Activated CD8-positive, alpha-beta memory T cell treated with anti-CD3 and anti-CD28 coated beads, Interleukin-2, amount 50 U/mL, for 24 hours (primary cell): ENCODE measurements at regions not wholly inside any gene's neighbourhood (a gene's known extent, or its start where the extent isn't known, plus 50 kb on each side); places are given as distances from the start of the nearest gene placed in this dataset.
"Not testable (repeated sequence)": the region's sequence is repeated elsewhere in the genome, so short reads cannot be mapped to it uniquely, and the experiment has no call there.

Experiments used
- DNase-seq: peaks from one replicate; pipeline ENCODE4 v3.0.0-alpha.2; 2020; ENCODE audit errors: extremely low read depth

GRCh38 chr7:3138206-3138605 lies 94.5 kb upstream of the CARD11 start:
- DNase-seq = no peak

- DNase-seq = no peak
These were observed 95.3 kb upstream of the CARD11 start for GRCh38 chr7:3138997-3139396.

GRCh38 chr7:3140834-3141233 lies 97.2 kb upstream of the CARD11 start:
- DNase-seq = no peak

GRCh38 chr7:3141326-3141725 lies 97.7 kb upstream of the CARD11 start:
- no peak for DNase-seq

GRCh38 chr7:3143869-3144775 lies 100.5 kb upstream of the CARD11 start:
- no peak for DNase-seq

- DNase-seq = not testable (repeated sequence)
These were observed 101.1 kb upstream of the CARD11 start for GRCh38 chr7:3144776-3145125.

- DNase-seq = no peak
These were observed 103.0 kb upstream of the CARD11 start for GRCh38 chr7:3146571-3147226.

- not testable (repeated sequence) for DNase-seq
These were observed 104.8 kb upstream of the CARD11 start for GRCh38 chr7:3148471-3148870.

- no peak for DNase-seq
These were observed 105.7 kb upstream of the CARD11 start for GRCh38 chr7:3149231-3149995.

GRCh38 chr7:3150027-3150426 lies 106.4 kb upstream of the CARD11 start:
- no peak for DNase-seq

GRCh38 chr7:3151784-3152183 lies 108.1 kb upstream of the CARD11 start:
- no peak for DNase-seq

- DNase-seq = no peak
These were observed 109.0 kb upstream of the CARD11 start for GRCh38 chr7:3152714-3153113.

GRCh38 chr7:3153118-3153517 lies 109.5 kb upstream of the CARD11 start:
- no peak for DNase-seq

- no peak for DNase-seq
These were observed 110.7 kb upstream of the CARD11 start for GRCh38 chr7:3154317-3154716.

- peak; percentile 29 for DNase-seq
These were observed 111.3 kb upstream of the CARD11 start for GRCh38 chr7:3154881-3155494.

GRCh38 chr7:3156508-3156907 lies 112.8 kb upstream of the CARD11 start:
- no peak for DNase-seq

GRCh38 chr7:3157566-3158287 lies 114.1 kb upstream of the CARD11 start:
- no peak for DNase-seq

- no peak for DNase-seq
These were observed 114.7 kb upstream of the CARD11 start for GRCh38 chr7:3158341-3158760.

GRCh38 chr7:3159039-3159438 lies 115.4 kb upstream of the CARD11 start:
- DNase-seq = no peak

GRCh38 chr7:3159445-3159844 lies 115.8 kb upstream of the CARD11 start:
- no peak for DNase-seq

- DNase-seq = not testable (repeated sequence)
These were observed 116.3 kb upstream of the CARD11 start for GRCh38 chr7:3159926-3160325.
